Activated B cell treated with CpG ODN at 0.5 μM for 24 hours (primary cell): ENCODE measurements at regions not wholly inside any gene's neighbourhood (a gene's known extent, or its start where the extent isn't known, plus 50 kb on each side); places are given as distances from the start of the nearest gene placed in this dataset.

ENCODE experiments used
- ATAC-seq: fragments of 200-7000 bp; cut with Tn5 transposase; one replicate; pipeline ENCODE4 v1.10.0; 2021; ENCODE audit warnings: low read depth, mild to moderate bottlenecking, moderate library complexity
- CTCF ChIA-PET: fragments of 350-600 bp; sonication (Branson Sonifier 250); formaldehyde crosslinking; loops from one replicate; lab custom pipeline; 2021; ENCODE audit warnings: antibody characterized with exemption; lab: Charles Lee
- POLR2A ChIA-PET: fragments of 350-600 bp; sonication (Branson Sonifier 250); formaldehyde crosslinking; loops from one replicate; lab custom pipeline; 2021; ENCODE audit warnings: antibody characterized with exemption; lab: Charles Lee
- DNase-seq: peaks from one replicate; pipeline ENCODE4 v3.0.0; 2022
- H3K27ac Mint-ChIP-seq: one replicate; pipeline ENCODE4 v1.8.0; 2020; ENCODE audit warnings: mixed read lengths
- H3K27me3 Mint-ChIP-seq: one replicate; pipeline ENCODE4 v1.8.0; 2021; ENCODE audit warnings: mixed read lengths
- H3K36me3 Mint-ChIP-seq: one replicate; pipeline ENCODE4 v1.8.0; 2021; ENCODE audit warnings: low read depth, mixed read lengths
- H3K4me1 Mint-ChIP-seq: one replicate; pipeline ENCODE4 v1.8.0; 2021; ENCODE audit warnings: mixed read lengths
- H3K4me3 Mint-ChIP-seq: one replicate; pipeline ENCODE4 v1.8.0; 2020; ENCODE audit warnings: mild to moderate bottlenecking, mixed read lengths
- H3K9me3 Mint-ChIP-seq: one replicate; pipeline ENCODE4 v1.8.0; 2020; ENCODE audit warnings: mixed read lengths
- intact Hi-C: fragments of 100-400 bp; cut with micrococcal nuclease; formaldehyde crosslinking; loops from one replicate; pipeline ENCODE4 v1.15.1; 2024
- TF ChIP-seq, protein P1 (sequence below): fragments of 200-600 bp; IDR thresholded peaks from one replicate; pipeline ENCODE4 v1.8.0; 2022; ENCODE audit warnings: antibody characterized with exemption, mild to moderate bottlenecking

DNA sequence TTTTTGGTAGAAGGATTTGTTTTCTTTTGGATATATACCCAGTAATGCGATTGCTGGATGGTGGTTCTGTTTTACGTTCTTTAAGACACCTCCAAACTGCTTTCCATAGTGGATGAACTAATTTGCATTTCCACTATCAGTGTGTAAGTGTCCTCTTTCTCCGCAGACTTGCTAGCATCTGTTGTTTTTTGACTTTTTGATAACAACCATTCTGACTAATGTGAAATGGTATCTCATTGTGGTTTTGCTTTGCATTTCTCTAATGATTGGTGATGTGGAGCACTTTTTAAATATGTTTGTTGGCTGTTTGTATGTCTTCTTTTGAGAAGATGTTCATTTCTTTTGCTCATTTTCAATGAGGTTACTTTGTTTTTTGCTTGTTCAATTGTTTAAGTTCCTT, 260.9 kb upstream of the CWC22 start:
- Mint-ChIP-seq H3K27me3 (no peaks in the 10 kb centered on the region), H3K4me1 (no peaks in the 10 kb centered on the region), H3K9me3 (peaks cover 10% of the 10 kb centered on the region), H3K4me3 (no peak overlapping the region), H3K27ac (no peak overlapping the region), H3K36me3 (no peaks in the 10 kb centered on the region)
- intact Hi-C loops: no loop called here
- TF ChIP-seq, protein P1, sequence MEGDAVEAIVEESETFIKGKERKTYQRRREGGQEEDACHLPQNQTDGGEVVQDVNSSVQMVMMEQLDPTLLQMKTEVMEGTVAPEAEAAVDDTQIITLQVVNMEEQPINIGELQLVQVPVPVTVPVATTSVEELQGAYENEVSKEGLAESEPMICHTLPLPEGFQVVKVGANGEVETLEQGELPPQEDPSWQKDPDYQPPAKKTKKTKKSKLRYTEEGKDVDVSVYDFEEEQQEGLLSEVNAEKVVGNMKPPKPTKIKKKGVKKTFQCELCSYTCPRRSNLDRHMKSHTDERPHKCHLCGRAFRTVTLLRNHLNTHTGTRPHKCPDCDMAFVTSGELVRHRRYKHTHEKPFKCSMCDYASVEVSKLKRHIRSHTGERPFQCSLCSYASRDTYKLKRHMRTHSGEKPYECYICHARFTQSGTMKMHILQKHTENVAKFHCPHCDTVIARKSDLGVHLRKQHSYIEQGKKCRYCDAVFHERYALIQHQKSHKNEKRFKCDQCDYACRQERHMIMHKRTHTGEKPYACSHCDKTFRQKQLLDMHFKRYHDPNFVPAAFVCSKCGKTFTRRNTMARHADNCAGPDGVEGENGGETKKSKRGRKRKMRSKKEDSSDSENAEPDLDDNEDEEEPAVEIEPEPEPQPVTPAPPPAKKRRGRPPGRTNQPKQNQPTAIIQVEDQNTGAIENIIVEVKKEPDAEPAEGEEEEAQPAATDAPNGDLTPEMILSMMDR: no peak
- ATAC-seq (no peak), DNase-seq (no peak)
- CTCF ChIA-PET: no interaction called here
- POLR2A ChIA-PET: no interaction called here

DNA sequence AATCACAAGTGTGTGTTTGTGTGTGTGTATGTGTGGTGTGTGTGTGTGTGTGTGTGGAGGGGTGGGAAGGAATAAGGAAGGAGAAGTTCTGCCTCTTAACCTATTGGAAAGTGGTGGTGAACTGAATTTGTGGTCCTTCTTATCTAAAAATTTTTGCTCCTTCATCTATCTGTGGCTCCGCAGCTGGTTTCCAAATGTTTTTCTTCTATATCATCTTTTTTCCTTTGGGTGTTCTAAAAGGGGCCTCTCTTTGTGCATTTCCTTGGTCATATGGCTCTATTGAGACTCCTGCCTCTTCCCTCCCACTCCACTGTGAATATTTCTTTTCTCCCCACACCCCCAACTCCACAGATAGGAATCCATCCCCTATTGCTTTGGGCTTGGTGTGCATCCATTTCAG, 254.9 kb upstream of the CWC22 start:
- intact Hi-C loops: no loop called here
- TF ChIP-seq, protein P1: no peak
- ChIA-PET CTCF (no interaction called here), POLR2A (no interaction called here)
- DNase-seq (no peak), ATAC-seq (no peak)
- Mint-ChIP-seq H3K27ac (no peak overlapping the region), H3K4me1 (peaks cover 15% of the 10 kb centered on the region), H3K4me3 (no peak overlapping the region), H3K9me3 (no peaks in the 10 kb centered on the region), H3K27me3 (no peaks in the 10 kb centered on the region), H3K36me3 (no peaks in the 10 kb centered on the region)

DNA sequence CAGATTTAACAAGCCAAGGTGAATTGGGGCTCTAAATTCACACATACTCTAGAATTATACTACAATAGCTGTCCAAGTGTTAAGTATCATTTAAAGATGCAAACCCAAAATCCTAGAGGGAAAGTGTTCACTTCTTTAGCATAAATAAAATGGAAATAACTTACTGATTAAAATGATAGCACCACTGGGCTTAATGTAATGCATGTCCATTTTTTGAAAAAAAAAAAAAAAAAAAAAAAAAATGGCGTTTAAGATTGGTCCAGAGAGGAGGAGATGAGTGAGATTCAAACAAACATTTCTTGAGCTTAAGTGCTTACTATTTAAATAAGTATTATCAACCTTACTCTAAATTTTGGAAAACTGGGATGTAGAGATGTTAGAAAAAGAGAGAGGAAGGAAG, 251.5 kb upstream of the CWC22 start:
- H3K36me3 Mint-ChIP-seq: no peaks in the 10 kb centered on the region
- POLR2A ChIA-PET: no interaction called here

DNA sequence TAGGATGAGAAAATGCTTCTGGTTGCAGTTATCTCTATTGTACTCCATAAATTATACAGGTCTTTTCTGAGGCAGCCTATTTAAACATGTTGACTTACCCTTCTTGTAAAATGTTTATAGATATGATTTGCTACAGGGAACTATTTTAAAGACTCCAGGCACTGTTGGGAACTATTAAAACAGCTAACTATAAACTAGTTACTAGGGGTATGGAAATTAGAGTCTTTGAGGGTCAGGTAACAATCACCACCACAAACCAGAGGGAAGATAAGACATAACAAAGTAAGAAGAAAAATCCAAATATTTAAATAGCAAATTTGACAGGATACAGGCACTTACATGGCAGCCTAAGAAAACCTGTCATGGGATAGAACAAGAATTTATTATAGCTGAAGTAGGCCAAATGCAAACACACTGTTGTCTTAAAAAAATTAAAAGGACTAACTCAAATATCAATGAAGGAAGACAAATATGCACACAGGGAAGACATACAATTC, 251.0 kb upstream of the CWC22 start:
- no peaks in the 10 kb centered on the region for H3K36me3 Mint-ChIP-seq
- CTCF ChIA-PET: no interaction called here
- no peak overlapping the region for H3K4me3 Mint-ChIP-seq
- TF ChIP-seq, protein P1: no peak
- H3K27me3 Mint-ChIP-seq: no peaks in the 10 kb centered on the region
- ATAC-seq (no peak), DNase-seq (no peak)
- POLR2A ChIA-PET: no interaction called here
- H3K27ac Mint-ChIP-seq: no peak overlapping the region
- no peaks in the 10 kb centered on the region for H3K9me3 Mint-ChIP-seq
- peaks cover 15% of the 10 kb centered on the region for H3K4me1 Mint-ChIP-seq
- intact Hi-C loops: no loop called here

More for the DNA sequence above, 251.5 kb upstream of the CWC22 start:
- H3K27ac Mint-ChIP-seq: no peak overlapping the region
- CTCF ChIA-PET: no interaction called here
- H3K4me3 Mint-ChIP-seq: no peak overlapping the region
- intact Hi-C loops: no loop called here
- H3K27me3 Mint-ChIP-seq: no peaks in the 10 kb centered on the region
- no peak for DNase-seq
- peaks cover 15% of the 10 kb centered on the region for H3K4me1 Mint-ChIP-seq
- TF ChIP-seq, protein P1: no peak
- ATAC-seq: no peak
- H3K9me3 Mint-ChIP-seq: no peaks in the 10 kb centered on the region

DNA sequence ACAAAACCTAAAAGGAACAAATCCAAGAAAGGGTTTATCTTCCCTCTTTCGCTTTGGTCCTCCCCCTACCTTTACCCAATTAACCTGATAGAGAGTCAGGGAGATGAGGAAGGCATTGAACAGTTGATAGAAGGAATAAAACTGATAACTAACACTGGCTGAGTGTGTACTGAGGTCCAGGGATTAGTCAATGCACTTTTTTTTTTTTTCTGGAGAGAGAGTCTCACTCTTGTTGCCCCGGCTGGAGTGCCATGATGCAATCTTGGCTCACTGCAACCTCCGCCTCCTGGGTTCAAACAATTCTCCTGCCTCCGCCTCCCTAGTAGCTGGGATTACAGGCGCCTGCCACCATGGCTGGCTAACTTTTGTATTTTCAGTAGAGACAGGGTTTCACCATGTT, 250.2 kb upstream of the CWC22 start:
- no peak overlapping the region for H3K27ac Mint-ChIP-seq
- no peaks in the 10 kb centered on the region for H3K27me3 Mint-ChIP-seq
- no peaks in the 10 kb centered on the region for H3K9me3 Mint-ChIP-seq
- H3K36me3 Mint-ChIP-seq: no peaks in the 10 kb centered on the region
- DNase-seq (no peak), ATAC-seq (no peak)
- TF ChIP-seq, protein P1: no peak
- CTCF ChIA-PET: no interaction called here
- no peak overlapping the region for H3K4me3 Mint-ChIP-seq
- POLR2A ChIA-PET: no interaction called here
- intact Hi-C loops: no loop called here
- H3K4me1 Mint-ChIP-seq: peaks cover 15% of the 10 kb centered on the region
